NT2/D1 (cell line): ENCODE measurements at regions not wholly inside any gene's neighbourhood (a gene's known extent, or its start where the extent isn't known, plus 50 kb on each side); places are given as distances from the start of the nearest gene placed in this dataset.

ENCODE experiments used
- SUZ12 ChIP-seq: IDR thresholded peaks from 2 replicates; pipeline ENCODE4 v1.6.1; 2011; ENCODE audit not compliant: insufficient read length, insufficient read depth; ENCODE audit errors: extremely low read depth
- YY1 ChIP-seq: IDR thresholded peaks from 2 replicates; pipeline ENCODE4 v1.6.1; 2011; ENCODE audit not compliant: insufficient read length, insufficient read depth
- ZNF274 ChIP-seq: IDR thresholded peaks from 2 replicates; pipeline ENCODE4 v1.6.1; 2011; ENCODE audit warnings: mild to moderate bottlenecking, low read depth, low read length

DNA sequence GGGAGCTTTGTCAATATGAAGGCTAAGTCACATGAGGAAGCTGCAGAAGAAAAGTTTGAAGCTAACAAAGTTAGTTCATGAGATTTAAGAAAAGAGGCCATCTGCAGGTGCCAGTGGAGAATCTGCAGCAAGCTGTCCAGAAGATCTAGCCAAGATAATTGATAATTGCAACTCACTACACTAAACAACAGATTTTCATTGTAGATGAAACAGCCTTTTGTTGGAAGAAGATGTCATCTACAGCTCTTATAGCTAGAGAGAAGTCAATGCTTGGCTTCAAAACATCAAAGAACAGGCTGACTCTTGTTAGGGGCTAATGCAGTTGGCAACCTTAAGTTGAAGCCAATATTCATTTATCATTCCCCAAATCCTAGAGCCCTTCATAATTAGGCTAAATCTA is 83.7 kb downstream of the RIN2 start:
- TF ChIP-seq YY1 (no peak), SUZ12 (no peak), ZNF274 (no peak)
